ENCODE measurements at regions not wholly inside any gene's neighbourhood (a gene's known extent, or its start where the extent isn't known, plus 50 kb on each side); places are given as distances from the start of the nearest gene placed in this dataset.

- BruUV-seq (replicated peaks) = no TSS peak
- CTCF ChIA-PET = no interaction called here
- POLR2A ChIA-PET (ENCODE audit: low non-redundant PET) = no interaction called here
- H3K4me3 ChIP-seq (ENCODE audit: low read depth, low read length, poor library complexity, severe bottlenecking) = no peak overlapping the region
- no peak overlapping the region for H3K27ac ChIP-seq (ENCODE audit: low read depth, low read length, poor library complexity, severe bottlenecking)
- intact Hi-C loops (cut with micrococcal nuclease; ENCODE audit: unreplicated experiment) = no loop called here
- DNase-seq (ENCODE audit: low spot score) = no peak
- no peaks in the 10 kb centered on the region for H3K9me3 ChIP-seq (ENCODE audit: low read depth, low read length, poor library complexity, severe bottlenecking)
- H3K27me3 ChIP-seq (replicated peaks; ENCODE audit: insufficient read depth, low read depth, low read length, poor library complexity) = no peaks in the 10 kb centered on the region
- no peaks in the 10 kb centered on the region for H3K36me3 ChIP-seq (ENCODE audit: insufficient read depth, low read length, poor library complexity, severe bottlenecking)
- TF ChIP-seq CTCF (conservative IDR thresholded peaks at IDR 0.05; ENCODE audit: low read depth, low read length) = no peak
- no peak for TF ChIP-seq EZH2 (IDR thresholded peaks at IDR 0.05; ENCODE audit: borderline replicate concordance, low read depth, low read length, poor library complexity, severe bottlenecking)
- no peaks in the 10 kb centered on the region for H3K4me1 ChIP-seq (ENCODE audit: insufficient read depth, low read length, poor library complexity, severe bottlenecking)
Observed at GRCh38 chr11:98110030-98110429, 910.7 kb upstream of the CNTN5 start.

GRCh38 chr11:98115873-98116272 is 904.9 kb upstream of the CNTN5 start:
- H3K27ac ChIP-seq (ENCODE audit: low read depth, low read length, poor library complexity, severe bottlenecking) = no peak overlapping the region
- TF ChIP-seq EZH2 (IDR thresholded peaks at IDR 0.05; ENCODE audit: borderline replicate concordance, low read depth, low read length, poor library complexity, severe bottlenecking) (no peak), CTCF (conservative IDR thresholded peaks at IDR 0.05; ENCODE audit: low read depth, low read length) (no peak)
- no peak overlapping the region for H3K4me3 ChIP-seq (ENCODE audit: low read depth, low read length, poor library complexity, severe bottlenecking)
- no peaks in the 10 kb centered on the region for H3K36me3 ChIP-seq (ENCODE audit: insufficient read depth, low read length, poor library complexity, severe bottlenecking)
- no peak for DNase-seq (ENCODE audit: low spot score)
- POLR2A ChIA-PET (ENCODE audit: low non-redundant PET) = interaction anchor here (0.7 kb wide), 1 partner anchor 1248 kb away, joined by 3 read pairs; no protein-coding TSS in a partner anchor
- BruUV-seq (replicated peaks) = no TSS peak
- no peaks in the 10 kb centered on the region for H3K4me1 ChIP-seq (ENCODE audit: insufficient read depth, low read length, poor library complexity, severe bottlenecking)
- intact Hi-C loops (cut with micrococcal nuclease; ENCODE audit: unreplicated experiment) = no loop called here
- H3K27me3 ChIP-seq (replicated peaks; ENCODE audit: insufficient read depth, low read depth, low read length, poor library complexity) = no peaks in the 10 kb centered on the region
- CTCF ChIA-PET = no interaction called here
- peaks cover 4% of the 10 kb centered on the region for H3K9me3 ChIP-seq (ENCODE audit: low read depth, low read length, poor library complexity, severe bottlenecking)

GRCh38 chr11:98130117-98130625 is 890.6 kb upstream of the CNTN5 start:
- BruUV-seq (replicated peaks) = no TSS peak
- no peak overlapping the region for H3K4me3 ChIP-seq (ENCODE audit: low read depth, low read length, poor library complexity, severe bottlenecking)
- no peaks in the 10 kb centered on the region for H3K36me3 ChIP-seq (ENCODE audit: insufficient read depth, low read length, poor library complexity, severe bottlenecking)
- H3K27me3 ChIP-seq (replicated peaks; ENCODE audit: insufficient read depth, low read depth, low read length, poor library complexity) = no peaks in the 10 kb centered on the region
- peaks cover 25% of the 10 kb centered on the region for H3K9me3 ChIP-seq (ENCODE audit: low read depth, low read length, poor library complexity, severe bottlenecking)
- no peak for DNase-seq (ENCODE audit: low spot score)
- intact Hi-C loops (cut with micrococcal nuclease; ENCODE audit: unreplicated experiment) = no loop called here
- CTCF ChIA-PET = no interaction called here
- H3K4me1 ChIP-seq (ENCODE audit: insufficient read depth, low read length, poor library complexity, severe bottlenecking) = no peaks in the 10 kb centered on the region
- TF ChIP-seq EZH2 (IDR thresholded peaks at IDR 0.05; ENCODE audit: borderline replicate concordance, low read depth, low read length, poor library complexity, severe bottlenecking) (no peak), CTCF (conservative IDR thresholded peaks at IDR 0.05; ENCODE audit: low read depth, low read length) (no peak)
- no peak overlapping the region for H3K27ac ChIP-seq (ENCODE audit: low read depth, low read length, poor library complexity, severe bottlenecking)
- POLR2A ChIA-PET (ENCODE audit: low non-redundant PET) = no interaction called here

Data from A673 (cell line).